A549 (cell line): ENCODE measurements at regions not wholly inside any gene's neighbourhood (a gene's known extent, or its start where the extent isn't known, plus 50 kb on each side); places are given as distances from the start of the nearest gene placed in this dataset.
A peak's percentile ranks its signal among the peaks of the same experiment; 100 is the strongest.
"Not testable (repeated sequence)": the region's sequence is repeated elsewhere in the genome, so short reads cannot be mapped to it uniquely, and the experiment has no call there.

Experiments
- ATAC-seq, 2 experiments: fragments of 200-7000 bp in 1 of 2; fragments of >200 bp in 1 of 2; cut with Nextera tagmentation in 1 of 2; cut with Tn5 transposase in 1 of 2; 3 replicates each; pipeline versions ENCODE4 v1.8.0 to v1.9.1; 2018 to 2020; ENCODE audit warnings: mild to moderate bottlenecking in 1 of 2, moderate library complexity in 1 of 2
- CTCF ChIA-PET: fragments of 300-600 bp; sonication (Branson Sonifier 250); formaldehyde crosslinking; extraction: SDS; loops from one replicate; lab custom pipeline; 2021; ENCODE audit warnings: antibody characterized with exemption, inconsistent platforms; lab: Yijun Ruan, JAX
- POLR2A ChIA-PET: fragments of 350-600 bp; formaldehyde crosslinking; extraction: SDS; loops from one replicate; lab custom pipeline; 2021; ENCODE audit warnings: antibody characterized with exemption, inconsistent platforms; lab: Yijun Ruan, JAX
- DNase-seq, 2 experiments: peaks; one replicate each; pipeline versions ENCODE4 v3.0.0 to v3.0.0-alpha.2; 2011 to 2016; ENCODE audit warnings: low read depth in 1 of 2, low spot score in 1 of 2
- FAIRE-seq: peaks from 2 replicates; lab custom pipeline; 2011; peaks lifted over from hg19 to GRCh38; lab: Jason Lieb, UNC
- H3K27ac ChIP-seq, 2 experiments: fragments of >200 bp; sonication (Bioruptor Twin); formaldehyde crosslinking; 3 replicates each; pipeline ENCODE4 v1.5.1; 2016 to 2017
- H3K4me1 ChIP-seq: fragments of >200 bp; sonication (Bioruptor Twin); formaldehyde crosslinking; 3 replicates; pipeline ENCODE4 v1.6.1; 2016
- H3K4me2 ChIP-seq: fragments of >200 bp; sonication (Bioruptor Twin); formaldehyde crosslinking; 3 replicates; pipeline ENCODE4 v1.6.1; 2016
- H3K4me3 ChIP-seq: fragments of >200 bp; sonication (Bioruptor Twin); formaldehyde crosslinking; 3 replicates; pipeline ENCODE4 v1.5.1; 2016
- H3K9me3 ChIP-seq: fragments of >200 bp; sonication (Bioruptor Twin); formaldehyde crosslinking; 3 replicates; pipeline ENCODE4 v1.6.1; 2016
- WGBS: methylation state at CpG from one replicate; pipeline ENCODE4 v1.1.6; 2017; ENCODE audit errors: missing lambda C conversion rate; 5-methylcytosine and 5-hydroxymethylcytosine counted together

DNA sequence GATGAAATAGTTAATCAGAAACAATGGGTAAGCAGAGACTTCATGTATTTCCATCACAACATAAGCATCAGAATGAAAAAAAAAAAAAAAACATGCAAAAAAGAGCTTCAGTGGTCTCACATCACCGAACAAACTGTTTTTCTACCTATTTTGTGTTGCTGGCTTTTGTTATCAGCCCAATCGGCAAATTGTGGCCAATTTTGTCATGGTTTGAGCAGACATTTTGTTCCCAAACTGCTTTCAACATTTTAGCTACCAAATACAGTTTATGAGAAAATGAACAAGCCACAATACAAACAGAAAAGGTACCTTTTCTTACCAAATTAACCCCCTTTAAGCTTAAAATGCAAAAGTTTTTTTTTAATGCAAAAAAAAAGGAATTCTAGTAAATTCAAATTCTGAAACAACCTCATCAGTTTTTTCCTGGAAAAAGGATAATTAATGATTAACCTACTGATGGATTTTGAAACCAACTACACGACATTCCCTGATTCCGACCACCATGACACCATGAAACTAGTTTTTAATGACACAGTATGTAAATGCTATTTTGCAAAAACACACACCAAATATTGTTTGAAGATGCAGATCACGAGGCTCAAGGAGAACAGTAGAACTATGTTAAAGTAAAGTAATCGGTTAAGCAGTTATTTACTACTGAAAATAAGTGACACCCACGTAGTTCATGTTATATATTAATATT lies 316.7 kb downstream of the BCL2L11 start:
- Histone ChIP-seq H3K27ac (peak overlapping the region; percentile 53 to 60; a peak in 3 of 6 replicates), H3K4me3 (0 out of 3 replicates have a peak overlapping the region, but pooled peaks have one; percentile 29), H3K4me2 (peak overlapping the region; percentile 58)
- CTCF ChIA-PET, DNase-seq, FAIRE-seq, POLR2A ChIA-PET, H3K9me3 ChIP-seq, H3K4me1 ChIP-seq: not testable (repeated sequence)
- peak in 1 of 2 experiments; percentile 25; a peak in 1 of 6 replicates for ATAC-seq
- 2% methylated on average over 6 of the region's 7 CpGs for WGBS

DNA sequence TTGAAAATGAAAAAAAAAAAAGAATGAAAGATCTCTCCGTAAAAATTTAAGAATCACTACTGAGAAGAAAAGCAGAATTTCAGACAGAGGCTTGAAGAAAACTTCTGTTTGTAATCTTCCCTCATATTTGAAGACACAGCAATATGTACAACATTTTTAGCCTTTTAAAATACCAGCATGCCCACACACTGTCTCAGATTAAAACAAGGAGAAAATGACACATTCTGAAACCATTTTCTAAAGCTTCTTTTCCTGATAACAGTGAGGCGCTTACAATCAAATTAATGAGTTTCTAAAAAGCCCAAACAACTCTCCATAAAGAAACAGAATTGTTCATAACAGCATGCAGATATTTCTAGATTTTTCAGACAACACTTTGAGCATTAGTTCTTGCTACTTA lies 317.4 kb downstream of the BCL2L11 start:
- H3K9me3 ChIP-seq, ATAC-seq, H3K4me1 ChIP-seq, FAIRE-seq, POLR2A ChIA-PET, H3K4me3 ChIP-seq, DNase-seq, CTCF ChIA-PET: not testable (repeated sequence)
- H3K27ac ChIP-seq: peak overlapping the region in 1 of 2 experiments; percentile 38; a peak in 1 of 6 replicates
- WGBS: 11% methylated on average over 2 of the region's 2 CpGs
- peak overlapping the region; percentile 58 for H3K4me2 ChIP-seq

GRCh38 chr2:111439237-111439636 lies 318.5 kb downstream of the BCL2L11 start:
- POLR2A ChIA-PET, H3K9me3 ChIP-seq, H3K27ac ChIP-seq, DNase-seq, H3K4me1 ChIP-seq, H3K4me2 ChIP-seq, FAIRE-seq, ATAC-seq, H3K4me3 ChIP-seq, CTCF ChIA-PET: not testable (repeated sequence)
- 53% methylated on average over 4 of the region's 6 CpGs for WGBS

DNA sequence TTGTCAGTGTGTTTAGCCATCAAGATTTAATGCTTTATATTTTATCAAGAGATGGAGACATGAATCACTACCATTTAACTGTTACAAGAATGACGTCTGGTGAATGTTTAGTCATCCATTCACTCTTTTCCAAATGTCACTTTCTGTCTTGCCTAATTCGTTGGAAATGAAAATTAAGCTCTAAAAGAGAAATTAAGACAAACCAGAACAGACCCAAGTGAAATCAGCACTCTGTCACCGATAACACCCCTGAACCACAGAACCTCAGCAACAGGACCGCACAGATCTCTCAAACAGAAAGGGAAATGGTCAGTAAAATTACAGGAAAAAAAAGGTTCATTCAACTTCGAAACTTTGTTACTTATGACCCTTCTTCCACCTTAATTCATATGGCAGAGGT lies 320.9 kb downstream of the BCL2L11 start:
- H3K9me3 ChIP-seq, POLR2A ChIA-PET, H3K4me3 ChIP-seq, DNase-seq, CTCF ChIA-PET, ATAC-seq, H3K4me2 ChIP-seq, H3K4me1 ChIP-seq, H3K27ac ChIP-seq, FAIRE-seq: not testable (repeated sequence)
- 85% methylated on average over 4 of the region's 5 CpGs for WGBS

GRCh38 chr2:111442767-111443454 lies 322.2 kb downstream of the BCL2L11 start:
- H3K27ac ChIP-seq, H3K4me2 ChIP-seq, H3K4me3 ChIP-seq, FAIRE-seq, H3K9me3 ChIP-seq, CTCF ChIA-PET, POLR2A ChIA-PET, H3K4me1 ChIP-seq, DNase-seq: not testable (repeated sequence)
- WGBS: 41% methylated on average over 4 of the region's 8 CpGs
- peak in 1 of 2 experiments; percentile 36; a peak in 3 of 6 replicates for ATAC-seq

DNA sequence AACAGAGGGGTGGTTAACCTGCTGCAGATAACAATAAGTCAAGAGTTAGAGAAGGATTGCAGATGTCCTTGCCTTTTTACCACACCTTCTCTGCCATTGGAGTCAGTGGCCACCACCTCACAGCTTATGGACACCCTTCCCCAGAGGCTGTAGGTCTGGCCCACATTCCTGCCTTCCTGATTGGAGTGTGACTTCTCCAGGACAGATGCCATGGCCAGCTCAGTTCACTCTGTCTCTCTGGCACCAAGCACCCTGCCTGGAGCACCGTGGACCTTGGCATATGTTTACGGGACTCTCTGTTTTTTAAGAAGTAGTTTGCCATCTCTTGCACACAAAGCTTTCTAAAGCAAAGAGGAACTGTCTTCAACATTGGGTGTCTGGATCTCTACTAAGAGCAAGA lies 323.8 kb downstream of the BCL2L11 start:
- no CpG with 5 or more reads among the region's 2 CpGs for WGBS
- H3K9me3 ChIP-seq, CTCF ChIA-PET, POLR2A ChIA-PET, H3K27ac ChIP-seq, FAIRE-seq, ATAC-seq, H3K4me1 ChIP-seq, H3K4me2 ChIP-seq, H3K4me3 ChIP-seq, DNase-seq: not testable (repeated sequence)

GRCh38 chr2:111445191-111445929 lies 324.6 kb downstream of the BCL2L11 start:
- H3K4me1 ChIP-seq, ATAC-seq, FAIRE-seq, H3K4me3 ChIP-seq, CTCF ChIA-PET, DNase-seq, POLR2A ChIA-PET, H3K27ac ChIP-seq, H3K9me3 ChIP-seq, H3K4me2 ChIP-seq: not testable (repeated sequence)
- no CpG with 5 or more reads among the region's 7 CpGs for WGBS

DNA sequence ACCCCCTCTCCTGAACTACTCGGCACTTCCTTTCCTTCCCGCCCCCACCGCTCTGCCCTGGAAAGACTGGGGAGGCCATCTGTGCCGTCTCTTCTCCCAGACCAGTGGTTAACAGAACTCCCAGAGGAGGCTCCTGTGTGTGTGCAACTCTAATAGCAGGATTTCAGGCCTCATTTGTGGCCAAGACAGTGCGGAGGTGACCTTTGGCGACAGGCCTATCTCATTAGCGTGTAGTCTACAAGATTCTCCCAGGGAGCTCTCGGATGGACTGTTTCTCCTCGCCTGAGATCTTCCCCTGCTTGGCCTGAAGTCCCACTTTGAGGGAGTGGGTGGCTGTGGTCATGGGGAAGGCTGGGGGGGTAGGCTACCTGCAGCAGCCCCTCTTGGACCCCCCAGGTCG lies 325.2 kb downstream of the BCL2L11 start:
- ATAC-seq, H3K27ac ChIP-seq, H3K4me3 ChIP-seq, POLR2A ChIA-PET, H3K9me3 ChIP-seq, DNase-seq, CTCF ChIA-PET, H3K4me1 ChIP-seq, H3K4me2 ChIP-seq, FAIRE-seq: not testable (repeated sequence)
- WGBS: no CpG with 5 or more reads among the region's 10 CpGs

- ATAC-seq, POLR2A ChIA-PET, DNase-seq, H3K27ac ChIP-seq, FAIRE-seq, H3K4me3 ChIP-seq, H3K9me3 ChIP-seq, H3K4me2 ChIP-seq, CTCF ChIA-PET, H3K4me1 ChIP-seq: not testable (repeated sequence)
- 75% methylated on average over 3 of the region's 5 CpGs for WGBS
Observed at GRCh38 chr2:111447482-111447881, 326.8 kb downstream of the BCL2L11 start.

DNA sequence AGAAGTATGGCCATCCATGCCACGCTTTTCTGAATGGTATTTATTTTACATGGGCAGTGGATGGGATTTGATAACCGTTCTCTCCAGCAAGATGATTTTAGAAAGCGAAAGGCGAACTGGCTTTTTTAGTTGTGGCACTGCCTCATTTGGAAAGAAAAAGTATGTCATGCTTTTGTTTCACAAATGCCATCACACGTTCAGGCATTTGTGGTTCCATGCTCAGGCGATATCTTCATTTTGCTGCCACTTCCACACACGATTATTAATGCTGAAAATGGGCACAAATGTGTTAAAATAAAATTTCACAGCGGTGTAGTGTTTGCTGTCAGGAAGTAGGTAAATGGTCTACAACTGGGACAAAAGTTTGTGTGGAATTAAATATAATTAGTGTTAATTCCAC lies 328.1 kb downstream of the BCL2L11 start:
- FAIRE-seq, CTCF ChIA-PET, DNase-seq, POLR2A ChIA-PET, ATAC-seq, H3K4me3 ChIP-seq, H3K9me3 ChIP-seq, H3K4me1 ChIP-seq, H3K27ac ChIP-seq, H3K4me2 ChIP-seq: not testable (repeated sequence)
- no CpG with 5 or more reads among the region's 8 CpGs for WGBS

DNA sequence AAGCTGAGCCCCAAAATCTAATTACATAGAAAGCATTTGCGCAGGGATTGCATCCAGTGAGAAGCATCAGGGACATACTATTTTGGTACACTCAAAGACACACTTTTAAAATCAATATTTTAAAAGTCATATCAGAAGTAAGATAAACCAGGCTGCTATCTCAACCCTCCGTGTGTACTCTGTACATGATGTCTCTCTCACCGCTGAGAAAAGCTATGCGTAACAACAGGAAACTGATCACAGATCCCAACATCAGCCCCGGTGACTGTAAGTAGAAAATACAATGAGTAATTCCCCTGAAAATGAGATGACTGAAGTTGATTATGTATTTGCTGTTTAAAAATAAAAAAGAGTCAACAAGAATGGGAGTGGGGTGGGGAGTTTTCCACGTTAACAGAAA lies 329.8 kb downstream of the BCL2L11 start:
- H3K9me3 ChIP-seq, H3K27ac ChIP-seq, FAIRE-seq, CTCF ChIA-PET, H3K4me2 ChIP-seq, POLR2A ChIA-PET, H3K4me3 ChIP-seq, DNase-seq, ATAC-seq: not testable (repeated sequence)
- WGBS: 100% methylated on average over 1 of the region's 6 CpGs
- peaks cover 17% of the 10 kb centered on the region for H3K4me1 ChIP-seq
